ENCODE measurements at regions not wholly inside any gene's neighbourhood (a gene's known extent, or its start where the extent isn't known, plus 50 kb on each side); places are given as distances from the start of the nearest gene placed in this dataset.

GRCh38 chr9:104984121-104984520 lies 56.2 kb upstream of the ABCA1 start:
- TF ChIP-seq POLR2A (IDR thresholded peaks at IDR 0.05) = no peak
- TF ChIP-seq CTCF (IDR thresholded peaks at IDR 0.05) = no peak
